GM12872 (cell line): ENCODE measurements at regions not wholly inside any gene's neighbourhood (a gene's known extent, or its start where the extent isn't known, plus 50 kb on each side); places are given as distances from the start of the nearest gene placed in this dataset.

Experiments used
- CTCF ChIP-seq: IDR thresholded peaks from 3 replicates; pipeline ENCODE4 v1.5.1; 2011; ENCODE audit warnings: low read depth, mild to moderate bottlenecking, low read length, moderate library complexity; ENCODE audit not compliant: insufficient read depth

DNA sequence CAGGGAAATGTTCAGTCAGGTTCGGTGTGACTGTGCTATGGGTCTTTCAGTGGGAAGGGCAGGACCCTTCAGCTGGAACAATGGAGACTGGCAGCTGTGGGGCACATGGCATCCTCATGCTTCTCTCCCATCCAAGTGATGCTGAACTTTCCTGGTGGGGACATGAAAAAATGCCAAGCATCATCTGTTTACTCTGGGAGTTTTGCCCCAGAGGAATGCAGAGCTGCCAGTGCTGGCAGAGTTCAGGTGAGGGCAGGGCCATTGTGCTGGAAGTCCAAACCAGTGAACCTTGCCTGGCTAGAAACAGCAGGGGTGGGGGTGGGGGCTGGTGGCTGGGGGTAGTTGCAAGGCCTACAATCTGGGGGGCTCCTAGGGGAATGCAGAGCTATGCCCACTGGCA, 1320.6 kb downstream of the PCDH9 start:
- TF ChIP-seq CTCF = no peak

DNA sequence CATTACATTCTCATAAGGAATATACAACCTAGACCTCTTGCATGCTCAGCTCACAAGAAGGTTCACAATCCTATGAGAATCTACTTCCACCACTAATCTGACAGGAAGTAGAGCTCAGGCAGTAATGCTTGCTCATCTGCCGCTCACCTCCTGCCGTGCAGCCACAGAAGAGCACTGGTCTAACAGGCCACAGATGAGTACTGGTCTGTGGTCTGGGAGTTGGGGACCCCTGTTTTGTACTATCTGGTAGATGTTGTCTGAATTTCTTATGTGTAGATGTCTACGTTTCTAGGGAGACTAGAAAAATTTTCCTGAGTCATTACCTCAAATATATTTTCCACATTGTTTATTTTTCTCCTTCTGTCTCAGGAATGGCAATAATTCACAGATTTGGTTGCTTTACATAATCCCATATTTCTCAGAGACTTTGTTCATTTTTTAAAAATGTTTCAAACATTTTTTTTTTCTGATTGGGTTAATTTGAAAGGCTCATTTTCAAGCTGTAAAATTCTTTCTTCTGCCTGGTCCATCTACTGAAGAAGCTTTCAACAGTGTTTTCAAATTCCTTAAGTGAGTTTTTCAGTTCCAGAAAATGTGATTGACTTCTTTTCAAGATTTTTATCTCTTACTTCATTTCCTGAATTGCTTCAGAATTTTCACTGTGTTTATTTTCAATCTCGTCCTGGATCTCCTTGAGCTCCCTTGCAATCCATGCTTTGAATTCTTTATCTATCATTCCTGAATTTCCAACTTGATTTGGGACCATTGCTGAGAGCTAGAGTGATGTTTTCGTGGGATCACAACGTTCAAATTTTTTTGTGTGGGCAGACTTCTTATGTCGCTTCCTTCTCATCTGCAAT, 1322.2 kb downstream of the PCDH9 start:
- no peak for TF ChIP-seq CTCF

DNA sequence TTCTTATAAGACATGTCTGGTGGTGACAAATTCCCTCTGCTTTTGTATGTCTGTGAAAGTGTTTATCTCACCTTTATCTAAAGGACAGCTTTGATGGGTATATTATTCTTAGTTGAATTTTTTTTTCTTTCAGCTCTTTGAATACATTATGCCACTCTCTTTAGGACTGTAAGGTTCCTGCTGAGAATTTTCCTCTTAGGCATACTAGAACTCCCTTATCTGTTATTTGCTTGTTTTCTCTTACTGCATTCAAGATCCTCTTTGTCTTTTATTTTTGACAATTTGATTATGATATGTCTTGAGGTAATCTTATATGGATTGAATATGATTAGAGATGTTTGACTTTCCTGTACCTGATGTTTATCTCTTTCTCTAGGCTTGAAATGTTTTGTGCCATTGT, 1328.4 kb downstream of the PCDH9 start:
- TF ChIP-seq CTCF = no peak

- no peak for TF ChIP-seq CTCF
Measured at GRCh38 chr13:65894049-65894448, 1336.1 kb downstream of the PCDH9 start.

- no peak for TF ChIP-seq CTCF
Measured at GRCh38 chr13:65892859-65893258, 1337.3 kb downstream of the PCDH9 start.

DNA sequence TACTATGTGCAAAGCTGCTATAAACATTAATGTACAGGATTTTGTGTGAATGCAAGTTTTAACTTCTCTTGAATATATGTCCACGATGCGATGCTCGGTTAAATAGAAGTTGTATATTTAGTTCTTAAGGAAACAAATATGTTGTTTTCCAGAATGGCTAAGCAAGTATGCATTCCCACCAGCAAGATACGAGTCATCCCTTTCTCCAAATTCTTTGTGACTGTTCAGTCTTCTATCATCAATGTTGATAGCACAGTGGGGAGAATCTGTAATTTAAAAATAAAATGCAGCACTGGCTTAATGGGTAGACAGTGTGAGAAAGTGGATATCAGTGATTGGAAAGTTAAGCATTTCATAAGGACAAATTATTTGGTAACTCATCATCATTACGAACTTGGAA, 1340.8 kb downstream of the PCDH9 start:
- no peak for TF ChIP-seq CTCF

DNA sequence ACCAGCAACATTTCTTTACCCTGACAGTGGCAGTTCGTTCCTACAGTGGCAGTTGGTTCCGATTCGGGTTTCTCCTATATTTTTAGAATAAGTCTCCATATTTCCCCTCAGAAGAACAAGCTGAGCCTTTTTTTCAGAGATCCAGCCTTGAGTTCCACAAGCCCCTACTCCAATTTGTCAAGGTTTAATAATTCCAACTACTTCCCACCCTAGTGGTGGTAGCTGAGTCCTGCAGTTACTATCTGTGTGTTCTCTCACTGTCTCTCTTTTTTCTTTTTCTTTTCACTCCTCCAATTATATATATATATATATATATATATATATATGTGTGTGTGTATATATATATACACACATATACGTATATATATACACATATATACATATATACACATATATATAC, 1347.3 kb downstream of the PCDH9 start:
- peak; percentile 28; the same call in 1 of the 3 replicates for TF ChIP-seq CTCF
